PC-9 (cell line): ENCODE measurements at regions not wholly inside any gene's neighbourhood (a gene's known extent, or its start where the extent isn't known, plus 50 kb on each side); places are given as distances from the start of the nearest gene placed in this dataset.

Experiments used
- BruUV-seq: library from RNA; stranded (reverse); fragments of 400-500 nt; replicated peaks from 2 replicates; lab custom pipeline; 2021; lab: Mats Ljungman, UMichigan
- CTCF ChIA-PET: fragments of 300-600 bp; sonication (Branson Sonifier 250); formaldehyde crosslinking; loops from one replicate; lab custom pipeline; 2022; ENCODE audit warnings: antibody characterized with exemption; lab: Charles Lee
- POLR2A ChIA-PET: fragments of 300-600 bp; sonication (Branson Sonifier 250); formaldehyde crosslinking; loops from one replicate; lab custom pipeline; 2022; ENCODE audit warnings: antibody characterized with exemption; ENCODE audit not compliant: unreplicated experiment; lab: Charles Lee
- DNase-seq, 2 experiments: peaks; one replicate each; pipeline versions ENCODE4 v3.0.0 to v3.0.0-alpha.2; 2015 to 2022; ENCODE audit warnings: mixed read lengths in 1 of 2
- H2AFZ ChIP-seq: fragments of 200-600 bp; sonication (generic); 2 replicates; pipeline ENCODE4 v1.8.1; 2017; ENCODE audit warnings: antibody characterized with exemption
- H3F3A ChIP-seq: fragments of 200-600 bp; sonication (generic); 2 replicates; pipeline ENCODE4 v1.8.1; 2017; ENCODE audit warnings: antibody characterized with exemption, mild to moderate bottlenecking, low read depth; ENCODE audit not compliant: insufficient read depth
- H3K27ac ChIP-seq: fragments of 200-600 bp; sonication (generic); 2 replicates; pipeline ENCODE4 v1.6.1; 2016; ENCODE audit warnings: mixed run types
- H3K27me3 ChIP-seq: fragments of 200-600 bp; sonication (generic); 2 replicates; pipeline ENCODE4 v1.6.1; 2016; ENCODE audit warnings: low read depth, mixed run types; ENCODE audit not compliant: insufficient read depth
- H3K36me3 ChIP-seq: fragments of 200-600 bp; sonication (generic); 2 replicates; pipeline ENCODE4 v1.6.1; 2016; ENCODE audit warnings: low read depth, mixed run types
- H3K4me1 ChIP-seq: fragments of 200-600 bp; sonication (generic); replicated peaks from 2 replicates; pipeline ENCODE4 v1.6.1; 2016; ENCODE audit warnings: mixed run types; ENCODE audit not compliant: insufficient read depth
- H3K4me2 ChIP-seq: fragments of 200-600 bp; sonication (generic); 2 replicates; pipeline ENCODE4 v1.6.1; 2017; ENCODE audit warnings: mixed run types
- H3K4me3 ChIP-seq: fragments of 200-600 bp; sonication (generic); 2 replicates; pipeline ENCODE4 v1.6.1; 2016; ENCODE audit warnings: mixed run types
- H3K79me2 ChIP-seq: fragments of 200-600 bp; sonication (generic); 2 replicates; pipeline ENCODE4 v1.6.1; 2017; ENCODE audit warnings: low read depth, mixed run types
- H3K9me2 ChIP-seq: fragments of 200-600 bp; sonication (generic); 2 replicates; pipeline ENCODE4 v1.8.1; 2017; ENCODE audit warnings: mild to moderate bottlenecking; ENCODE audit not compliant: insufficient read depth
- H3K9me3 ChIP-seq: fragments of 200-600 bp; sonication (generic); 2 replicates; pipeline ENCODE4 v1.8.1; 2016; ENCODE audit warnings: low read depth; ENCODE audit not compliant: insufficient read depth
- H4K20me1 ChIP-seq: fragments of 200-600 bp; sonication (generic); 2 replicates; pipeline ENCODE4 v1.8.1; 2017; ENCODE audit not compliant: insufficient read depth
- CTCF ChIP-seq: fragments of 200-600 bp; sonication (generic); conservative IDR thresholded peaks from 2 replicates; pipeline ENCODE4 v1.6.1; 2017; ENCODE audit warnings: mixed run types, antibody characterized with exemption, mild to moderate bottlenecking, moderate library complexity
- EZH2 ChIP-seq: fragments of 200-600 bp; sonication (generic); IDR thresholded peaks from 2 replicates; pipeline ENCODE4 v1.8.0; 2017; ENCODE audit warnings: antibody characterized with exemption, low read depth
- intact Hi-C: fragments of 100-400 bp; cut with micrococcal nuclease; formaldehyde crosslinking; loops from one replicate; pipeline ENCODE4 v1.10.0; 2022; ENCODE audit not compliant: unreplicated experiment

- Histone ChIP-seq H3K79me2 (no peaks in the 10 kb centered on the region), H2AFZ (no peak overlapping the region), H3K4me3 (no peak overlapping the region), H3K9me3 (no peaks in the 10 kb centered on the region), H3F3A (no peaks in the 10 kb centered on the region), H3K27me3 (no peaks in the 10 kb centered on the region), H3K4me2 (no peak overlapping the region), H3K36me3 (no peaks in the 10 kb centered on the region), H3K4me1 (no peaks in the 10 kb centered on the region), H3K9me2 (no peaks in the 10 kb centered on the region), H4K20me1 (no peaks in the 10 kb centered on the region), H3K27ac (no peak overlapping the region)
- DNase-seq = no peak
- BruUV-seq = no TSS peak
- ChIA-PET POLR2A (no interaction called here), CTCF (no interaction called here)
- TF ChIP-seq CTCF (no peak), EZH2 (no peak)
- intact Hi-C loops = no loop called here
These were observed 912.0 kb upstream of the TENM3 start for GRCh38 chr4:181331214-181331613.

GRCh38 chr4:181345931-181346330, 897.3 kb upstream of the TENM3 start:
- Histone ChIP-seq H3K9me3 (no peaks in the 10 kb centered on the region), H2AFZ (no peak overlapping the region), H4K20me1 (no peaks in the 10 kb centered on the region), H3K27ac (no peak overlapping the region), H3K27me3 (no peaks in the 10 kb centered on the region), H3F3A (no peaks in the 10 kb centered on the region), H3K4me1 (no peaks in the 10 kb centered on the region), H3K4me2 (no peak overlapping the region), H3K79me2 (no peaks in the 10 kb centered on the region), H3K9me2 (no peaks in the 10 kb centered on the region), H3K4me3 (no peak overlapping the region), H3K36me3 (no peaks in the 10 kb centered on the region)
- intact Hi-C loops = no loop called here
- ChIA-PET POLR2A (no interaction called here), CTCF (no interaction called here)
- no peak for DNase-seq
- TF ChIP-seq CTCF = no peak
- TF ChIP-seq EZH2 = no peak
- no TSS peak for BruUV-seq

- no peaks in the 10 kb centered on the region for H3F3A ChIP-seq
- no peak overlapping the region for H3K27ac ChIP-seq
- H3K4me2 ChIP-seq = no peak overlapping the region
- no peaks in the 10 kb centered on the region for H3K36me3 ChIP-seq
- BruUV-seq = no TSS peak
- ChIA-PET CTCF (no interaction called here), POLR2A (interaction anchor here (0.5 kb wide), 1 partner anchor 126 kb away, joined by 4 read pairs; no protein-coding TSS in a partner anchor)
- H3K79me2 ChIP-seq = no peaks in the 10 kb centered on the region
- intact Hi-C loops = no loop called here
- no peaks in the 10 kb centered on the region for H3K9me2 ChIP-seq
- H4K20me1 ChIP-seq = no peaks in the 10 kb centered on the region
- TF ChIP-seq CTCF (no peak), EZH2 (no peak)
- H3K4me3 ChIP-seq = no peak overlapping the region
- no peaks in the 10 kb centered on the region for H3K4me1 ChIP-seq
- no peaks in the 10 kb centered on the region for H3K9me3 ChIP-seq
- no peak for DNase-seq
- no peak overlapping the region for H2AFZ ChIP-seq
- no peaks in the 10 kb centered on the region for H3K27me3 ChIP-seq
These were observed 892.4 kb upstream of the TENM3 start for GRCh38 chr4:181350615-181351415.
